ENCODE measurements at regions not wholly inside any gene's neighbourhood (a gene's known extent, or its start where the extent isn't known, plus 50 kb on each side); places are given as distances from the start of the nearest gene placed in this dataset.

GRCh38 chr2:138110453-138111083 is 146.3 kb downstream of the HNMT start:
- TF ChIP-seq ZBTB7A (IDR thresholded peaks at IDR 0.05; ENCODE audit: low read depth) (no peak), RAD21 (IDR thresholded peaks at IDR 0.05; ENCODE audit: low read depth) (no peak), TAF1 (IDR thresholded peaks at IDR 0.05; ENCODE audit: low read depth) (no peak), TCF12 (IDR thresholded peaks at IDR 0.05; ENCODE audit: low read depth) (no peak)

GRCh38 chr2:138112536-138112935 is 148.3 kb downstream of the HNMT start:
- TF ChIP-seq RAD21 (IDR thresholded peaks at IDR 0.05; ENCODE audit: low read depth) (no peak), USF1 (IDR thresholded peaks at IDR 0.05) (no peak), REST (IDR thresholded peaks at IDR 0.05; ENCODE audit: low read depth) (no peak), YY1 (IDR thresholded peaks at IDR 0.05; ENCODE audit: low read depth) (no peak), CREB1 (IDR thresholded peaks at IDR 0.05; ENCODE audit: low read depth) (no peak), TAF1 (IDR thresholded peaks at IDR 0.05; ENCODE audit: low read depth) (no peak), EGR1 (IDR thresholded peaks at IDR 0.05) (no peak), FOXM1 (IDR thresholded peaks at IDR 0.05; ENCODE audit: borderline replicate concordance, low read depth) (no peak), ZBTB7A (IDR thresholded peaks at IDR 0.05; ENCODE audit: low read depth) (no peak), TEAD4 (IDR thresholded peaks at IDR 0.05) (no peak), CEBPB (IDR thresholded peaks at IDR 0.05) (no peak)
- TF ChIP-seq, protein P1, sequence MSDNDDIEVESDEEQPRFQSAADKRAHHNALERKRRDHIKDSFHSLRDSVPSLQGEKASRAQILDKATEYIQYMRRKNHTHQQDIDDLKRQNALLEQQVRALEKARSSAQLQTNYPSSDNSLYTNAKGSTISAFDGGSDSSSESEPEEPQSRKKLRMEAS (IDR thresholded peaks at IDR 0.05): no peak

- TF ChIP-seq EP300 (IDR thresholded peaks at IDR 0.05; ENCODE audit: borderline replicate concordance) (no peak), FOXM1 (IDR thresholded peaks at IDR 0.05; ENCODE audit: borderline replicate concordance, low read depth) (no peak), YY1 (IDR thresholded peaks at IDR 0.05; ENCODE audit: low read depth) (no peak), CREB1 (IDR thresholded peaks at IDR 0.05; ENCODE audit: low read depth) (no peak), CEBPB (IDR thresholded peaks at IDR 0.05) (no peak), TAF1 (IDR thresholded peaks at IDR 0.05; ENCODE audit: low read depth) (no peak), ZBTB7A (IDR thresholded peaks at IDR 0.05; ENCODE audit: low read depth) (no peak), RAD21 (IDR thresholded peaks at IDR 0.05; ENCODE audit: low read depth) (no peak), TCF12 (IDR thresholded peaks at IDR 0.05; ENCODE audit: low read depth) (no peak), USF1 (IDR thresholded peaks at IDR 0.05) (no peak), NFIC (IDR thresholded peaks at IDR 0.05) (no peak), EGR1 (IDR thresholded peaks at IDR 0.05) (no peak), REST (IDR thresholded peaks at IDR 0.05; ENCODE audit: low read depth) (no peak), TEAD4 (IDR thresholded peaks at IDR 0.05) (no peak)
- TF ChIP-seq, protein P1 (IDR thresholded peaks at IDR 0.05): no peak
These were observed 149.7 kb downstream of the HNMT start for GRCh38 chr2:138113871-138114525.

- TF ChIP-seq, protein P1 (IDR thresholded peaks at IDR 0.05): no peak
- TF ChIP-seq REST (IDR thresholded peaks at IDR 0.05; ENCODE audit: low read depth) (no peak), YY1 (IDR thresholded peaks at IDR 0.05; ENCODE audit: low read depth) (no peak)
These were observed 151.4 kb downstream of the HNMT start for GRCh38 chr2:138115666-138116065.

All from Ishikawa (cell line).